Panc1 (cell line): ENCODE measurements at regions not wholly inside any gene's neighbourhood (a gene's known extent, or its start where the extent isn't known, plus 50 kb on each side); places are given as distances from the start of the nearest gene placed in this dataset.

ENCODE experiments used
- SIN3A ChIP-seq: IDR thresholded peaks from 2 replicates; pipeline ENCODE4 v1.6.1; 2012; ENCODE audit warnings: low read depth, mild to moderate bottlenecking, low read length, moderate library complexity, borderline replicate concordance; ENCODE audit not compliant: insufficient read depth
- TF ChIP-seq, protein P1 (sequence below): fragments of 450-650 bp; IDR thresholded peaks from 2 replicates; pipeline ENCODE4 v1.5.1; 2017; ENCODE audit warnings: mild to moderate bottlenecking

GRCh38 chr16:65307286-65307685 is 185.4 kb upstream of the CDH11 start:
- TF ChIP-seq, protein P1, sequence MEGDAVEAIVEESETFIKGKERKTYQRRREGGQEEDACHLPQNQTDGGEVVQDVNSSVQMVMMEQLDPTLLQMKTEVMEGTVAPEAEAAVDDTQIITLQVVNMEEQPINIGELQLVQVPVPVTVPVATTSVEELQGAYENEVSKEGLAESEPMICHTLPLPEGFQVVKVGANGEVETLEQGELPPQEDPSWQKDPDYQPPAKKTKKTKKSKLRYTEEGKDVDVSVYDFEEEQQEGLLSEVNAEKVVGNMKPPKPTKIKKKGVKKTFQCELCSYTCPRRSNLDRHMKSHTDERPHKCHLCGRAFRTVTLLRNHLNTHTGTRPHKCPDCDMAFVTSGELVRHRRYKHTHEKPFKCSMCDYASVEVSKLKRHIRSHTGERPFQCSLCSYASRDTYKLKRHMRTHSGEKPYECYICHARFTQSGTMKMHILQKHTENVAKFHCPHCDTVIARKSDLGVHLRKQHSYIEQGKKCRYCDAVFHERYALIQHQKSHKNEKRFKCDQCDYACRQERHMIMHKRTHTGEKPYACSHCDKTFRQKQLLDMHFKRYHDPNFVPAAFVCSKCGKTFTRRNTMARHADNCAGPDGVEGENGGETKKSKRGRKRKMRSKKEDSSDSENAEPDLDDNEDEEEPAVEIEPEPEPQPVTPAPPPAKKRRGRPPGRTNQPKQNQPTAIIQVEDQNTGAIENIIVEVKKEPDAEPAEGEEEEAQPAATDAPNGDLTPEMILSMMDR: no peak
- no peak for TF ChIP-seq SIN3A
